Panc1 (cell line): ENCODE measurements at regions not wholly inside any gene's neighbourhood (a gene's known extent, or its start where the extent isn't known, plus 50 kb on each side); places are given as distances from the start of the nearest gene placed in this dataset.

ENCODE experiments used
- POLR2AphosphoS5 ChIP-seq: IDR thresholded peaks from 2 replicates; pipeline ENCODE4 v1.6.1; 2012; ENCODE audit warnings: mild to moderate bottlenecking, low read depth, low read length, moderate library complexity
- TF ChIP-seq, protein P1 (sequence below): fragments of 450-650 bp; IDR thresholded peaks from 2 replicates; pipeline ENCODE4 v1.5.1; 2017; ENCODE audit warnings: mild to moderate bottlenecking

DNA sequence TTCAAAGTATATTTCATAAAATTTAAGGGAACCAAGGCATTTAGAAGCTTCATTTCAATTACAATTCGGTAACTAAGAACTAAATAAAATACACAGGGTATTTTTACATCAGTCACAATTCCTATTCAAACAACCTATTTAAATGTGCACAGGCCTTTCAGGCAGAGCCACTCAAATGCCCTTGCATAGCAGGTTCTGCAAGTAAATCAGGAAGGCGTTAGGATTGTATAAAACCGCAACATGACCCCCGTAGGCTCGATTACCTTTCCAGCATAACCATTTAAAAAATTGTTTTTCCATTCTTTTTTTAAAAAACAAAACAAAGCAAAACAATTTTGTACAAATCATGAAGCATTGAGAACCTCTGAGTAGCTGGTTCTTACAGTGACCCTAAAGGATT is 289.9 kb upstream of the SP8 start:
- TF ChIP-seq, protein P1, sequence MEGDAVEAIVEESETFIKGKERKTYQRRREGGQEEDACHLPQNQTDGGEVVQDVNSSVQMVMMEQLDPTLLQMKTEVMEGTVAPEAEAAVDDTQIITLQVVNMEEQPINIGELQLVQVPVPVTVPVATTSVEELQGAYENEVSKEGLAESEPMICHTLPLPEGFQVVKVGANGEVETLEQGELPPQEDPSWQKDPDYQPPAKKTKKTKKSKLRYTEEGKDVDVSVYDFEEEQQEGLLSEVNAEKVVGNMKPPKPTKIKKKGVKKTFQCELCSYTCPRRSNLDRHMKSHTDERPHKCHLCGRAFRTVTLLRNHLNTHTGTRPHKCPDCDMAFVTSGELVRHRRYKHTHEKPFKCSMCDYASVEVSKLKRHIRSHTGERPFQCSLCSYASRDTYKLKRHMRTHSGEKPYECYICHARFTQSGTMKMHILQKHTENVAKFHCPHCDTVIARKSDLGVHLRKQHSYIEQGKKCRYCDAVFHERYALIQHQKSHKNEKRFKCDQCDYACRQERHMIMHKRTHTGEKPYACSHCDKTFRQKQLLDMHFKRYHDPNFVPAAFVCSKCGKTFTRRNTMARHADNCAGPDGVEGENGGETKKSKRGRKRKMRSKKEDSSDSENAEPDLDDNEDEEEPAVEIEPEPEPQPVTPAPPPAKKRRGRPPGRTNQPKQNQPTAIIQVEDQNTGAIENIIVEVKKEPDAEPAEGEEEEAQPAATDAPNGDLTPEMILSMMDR = no peak
- no peak for TF ChIP-seq POLR2AphosphoS5
